CD4-positive, alpha-beta T cell treated with Interleukin-17A for 1 hour (primary cell): ENCODE measurements at regions not wholly inside any gene's neighbourhood (a gene's known extent, or its start where the extent isn't known, plus 50 kb on each side); places are given as distances from the start of the nearest gene placed in this dataset.
"Not testable (repeated sequence)": the region's sequence is repeated elsewhere in the genome, so short reads cannot be mapped to it uniquely, and the experiment has no call there.

ENCODE experiments used
- DNase-seq: peaks from one replicate; pipeline ENCODE4 v3.0.0-alpha.2; 2020

- DNase-seq = no peak
These were observed 158.8 kb upstream of the GADL1 start for GRCh38 chr3:31053299-31053698.

DNA sequence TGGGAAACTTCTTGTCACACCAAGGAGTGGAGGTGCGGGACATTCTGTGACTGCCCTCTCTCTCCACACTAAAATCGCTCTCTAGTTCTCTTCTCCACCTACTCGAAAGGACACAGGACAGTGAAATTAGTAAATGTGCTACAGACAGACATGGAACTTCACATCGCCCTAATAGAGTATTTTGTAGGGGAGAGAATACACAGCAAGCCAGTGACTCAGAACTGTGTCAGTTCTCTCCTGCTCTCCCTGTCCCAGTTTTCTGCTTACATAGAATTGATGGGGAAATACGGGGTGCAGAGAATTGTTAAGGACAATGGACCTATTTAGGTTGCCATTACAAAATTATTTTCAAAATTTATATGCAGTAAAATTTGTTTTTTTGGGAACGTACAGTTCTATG, 159.6 kb upstream of the GADL1 start:
- no peak for DNase-seq

DNA sequence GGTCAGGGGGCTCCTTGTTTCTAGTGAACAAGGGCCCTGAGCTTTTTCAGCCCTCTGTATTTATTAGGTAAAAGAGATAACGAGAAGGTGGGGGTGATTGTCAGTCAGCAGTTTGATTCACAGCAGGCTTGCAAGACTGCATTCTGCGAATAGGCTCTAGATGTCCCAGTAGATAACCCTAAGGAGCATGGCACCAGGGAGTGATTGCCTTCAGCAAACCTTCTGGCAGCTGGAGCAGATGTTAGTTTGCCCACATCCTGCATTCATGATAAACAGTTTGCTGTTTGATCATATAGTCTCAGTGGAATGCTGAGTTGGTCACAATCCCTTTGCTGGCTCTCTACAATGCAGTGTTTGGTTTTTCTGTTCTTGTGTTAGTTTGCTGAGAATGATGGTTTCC, 161.3 kb upstream of the GADL1 start:
- no peak for DNase-seq

DNA sequence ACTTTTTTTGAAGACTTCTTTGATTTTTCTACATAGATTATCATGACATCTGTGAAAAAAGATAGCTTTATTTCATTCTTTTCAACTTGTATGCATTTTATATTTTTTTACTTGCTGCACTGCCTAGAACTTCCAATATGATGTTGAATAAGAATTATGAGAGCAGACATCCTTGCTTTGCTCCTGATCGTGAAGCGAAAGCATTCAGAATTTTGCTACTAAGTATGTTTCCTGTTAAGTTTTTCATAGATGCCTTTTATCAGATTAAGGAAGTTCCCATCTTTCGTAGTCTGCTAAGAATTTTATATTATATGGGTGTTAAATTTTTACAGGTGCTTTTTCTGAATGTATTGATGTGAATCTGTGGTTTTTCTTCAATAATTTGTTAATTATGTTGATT, 163.4 kb upstream of the GADL1 start:
- DNase-seq = no peak

DNA sequence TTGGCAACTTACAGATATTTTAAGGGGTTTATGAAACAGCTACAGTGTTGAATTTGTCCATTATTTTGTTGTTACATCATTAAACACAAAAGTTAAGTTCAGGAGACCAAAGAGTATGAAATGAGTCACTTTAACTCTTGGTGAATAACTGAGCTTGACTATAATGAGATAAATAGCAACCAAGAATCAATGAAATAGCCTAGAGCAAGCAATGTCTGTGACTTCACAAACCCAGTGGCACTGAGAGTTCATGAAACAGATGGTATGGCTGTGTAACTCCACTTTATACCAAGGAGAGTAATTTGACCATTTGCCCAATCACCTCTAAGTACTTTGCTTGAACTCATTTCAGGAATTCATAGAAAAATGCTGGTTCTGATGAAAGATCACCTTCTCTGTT, 169.6 kb upstream of the GADL1 start:
- no peak for DNase-seq

DNA sequence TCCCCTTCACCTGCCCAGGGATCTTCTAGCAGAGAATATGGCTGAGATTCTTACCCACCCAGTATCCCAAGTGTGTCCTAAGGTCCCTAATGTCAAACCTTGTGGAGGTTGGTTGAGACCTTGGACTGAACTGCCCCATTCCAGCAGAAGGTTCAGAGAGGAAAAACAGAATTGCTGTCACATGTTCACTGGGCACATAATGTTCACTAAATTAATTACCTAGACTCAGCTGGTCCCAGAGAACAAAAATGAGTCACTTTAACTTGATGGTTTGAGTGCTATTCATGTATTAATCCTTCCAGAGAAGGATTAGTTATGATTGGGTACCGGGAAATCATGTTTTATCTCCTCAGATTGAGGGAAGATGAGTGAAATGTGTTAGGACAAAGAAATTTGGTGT, 171.3 kb upstream of the GADL1 start:
- DNase-seq = no peak

GRCh38 chr3:31067004-31067403, 172.5 kb upstream of the GADL1 start:
- no peak for DNase-seq

GRCh38 chr3:31075471-31075870, 181.0 kb upstream of the GADL1 start:
- no peak for DNase-seq

DNA sequence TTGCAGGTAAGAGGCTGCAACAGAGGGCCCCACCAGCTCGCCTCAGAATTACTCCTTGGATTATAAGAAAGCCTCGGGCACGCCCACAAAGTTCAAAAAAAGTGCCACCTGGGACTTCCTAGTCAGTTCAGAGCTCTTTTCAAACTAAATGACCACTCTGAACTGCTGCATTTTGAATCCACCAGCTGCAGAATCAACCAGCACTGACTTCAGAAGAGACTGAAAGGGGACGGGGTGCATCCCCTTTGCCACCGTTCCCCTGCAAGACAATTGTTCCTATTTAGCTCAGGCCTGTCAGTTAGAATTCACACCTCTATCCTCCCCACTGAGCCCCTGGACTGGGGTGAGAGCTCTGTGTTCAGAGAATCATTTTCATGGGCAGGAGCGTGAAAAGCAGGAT, 181.4 kb upstream of the GADL1 start:
- no peak for DNase-seq

DNA sequence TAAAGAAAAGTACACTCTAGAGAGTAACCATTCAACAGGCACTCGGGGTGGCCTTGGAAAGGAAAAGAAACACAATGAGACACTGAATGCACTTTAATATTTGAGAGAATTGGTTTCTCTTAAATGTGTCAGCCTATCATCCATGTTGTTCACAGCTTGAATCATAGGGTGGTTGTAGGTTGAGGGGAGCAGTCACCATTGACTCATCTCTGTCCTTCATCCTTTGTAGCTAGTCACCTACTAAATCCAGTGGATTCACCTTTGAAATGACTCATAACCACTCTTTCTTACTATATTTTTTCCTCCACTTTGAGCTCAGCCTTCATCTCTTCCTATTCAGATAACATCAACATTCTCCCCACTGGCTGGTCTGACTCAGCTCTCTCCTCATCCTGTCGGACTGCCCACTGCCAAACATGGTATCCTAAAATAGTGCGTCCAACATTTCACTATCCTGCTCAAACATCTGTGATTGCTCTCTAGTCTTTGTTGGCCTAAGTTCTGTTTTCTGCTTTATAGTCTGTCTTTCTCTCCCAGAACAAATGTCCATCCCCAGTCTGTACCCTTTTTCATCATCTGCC, 182.7 kb upstream of the GADL1 start:
- no peak for DNase-seq

- no peak for DNase-seq
These were observed 183.4 kb upstream of the GADL1 start for GRCh38 chr3:31077826-31078225.

DNA sequence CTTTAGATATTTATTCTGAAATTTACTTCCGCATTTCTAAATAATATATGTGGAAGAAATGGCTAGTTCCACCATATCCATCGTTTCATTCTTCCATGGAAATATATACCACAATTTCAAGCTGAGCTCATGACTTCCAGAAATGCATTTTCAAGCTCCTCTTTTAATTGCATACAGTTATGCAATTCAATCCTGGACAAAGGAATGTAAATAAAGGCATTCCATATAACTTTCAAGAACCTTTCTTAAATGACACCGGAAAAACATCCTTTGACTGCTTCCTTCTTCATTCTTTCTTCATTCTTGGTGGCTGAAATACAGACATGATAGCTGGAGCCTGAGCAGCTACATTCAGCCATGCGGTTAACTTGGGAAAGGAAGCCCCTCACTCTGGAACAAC, 185.2 kb upstream of the GADL1 start:
- DNase-seq = no peak

DNA sequence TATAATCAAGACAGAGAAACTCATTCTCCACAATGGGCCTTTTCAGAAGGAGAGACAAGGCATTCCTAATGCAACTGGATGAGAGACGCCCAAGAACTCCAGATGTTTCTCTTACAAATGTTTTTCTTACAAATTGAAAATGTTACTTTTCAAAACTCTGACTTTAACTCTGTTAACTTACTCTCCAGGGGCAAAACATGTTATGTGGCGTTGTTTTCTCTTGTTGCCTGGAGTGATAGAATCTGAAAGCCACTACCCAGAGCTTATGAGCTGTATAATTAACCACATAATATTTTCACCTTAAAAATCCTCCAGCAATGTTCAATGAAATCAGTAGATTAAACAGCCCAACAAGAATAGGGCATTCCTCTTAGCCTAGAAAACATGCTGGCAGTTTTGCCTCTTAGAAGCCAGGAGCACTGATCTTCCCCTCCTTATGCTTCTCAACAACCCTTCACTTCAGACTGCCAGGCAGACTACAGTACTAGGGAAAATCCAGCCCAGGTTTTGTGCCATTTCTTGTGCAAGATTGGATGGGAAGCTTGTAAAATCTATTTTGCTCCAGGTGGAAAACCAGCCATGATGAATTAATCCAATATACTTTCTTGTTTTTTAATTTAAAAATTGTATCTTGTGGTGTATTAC, 186.7 kb upstream of the GADL1 start:
- DNase-seq = no peak

GRCh38 chr3:31086148-31086547, 191.7 kb upstream of the GADL1 start:
- no peak for DNase-seq

- DNase-seq = no peak
These were observed 192.2 kb upstream of the GADL1 start for GRCh38 chr3:31086698-31087097.

DNA sequence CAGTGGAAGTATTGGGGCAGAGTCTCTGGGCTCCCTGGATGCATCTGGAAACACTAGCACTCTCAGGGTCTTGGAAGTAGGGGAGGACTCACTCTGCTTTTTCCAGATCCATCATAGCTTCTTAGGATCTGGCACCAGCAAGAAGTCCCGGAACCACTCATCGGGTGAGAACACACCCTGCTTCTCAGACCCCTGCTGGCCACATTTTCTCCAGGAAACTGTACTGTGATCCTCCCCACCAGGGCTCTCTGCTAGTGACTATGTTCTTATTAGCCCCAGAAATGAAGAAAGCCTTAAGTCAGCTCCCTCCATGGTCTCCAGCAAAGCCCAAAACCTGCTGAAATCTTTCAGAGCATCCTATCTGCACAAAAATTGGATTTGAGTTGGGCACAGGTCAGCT, 197.3 kb upstream of the GADL1 start:
- DNase-seq = no peak

DNA sequence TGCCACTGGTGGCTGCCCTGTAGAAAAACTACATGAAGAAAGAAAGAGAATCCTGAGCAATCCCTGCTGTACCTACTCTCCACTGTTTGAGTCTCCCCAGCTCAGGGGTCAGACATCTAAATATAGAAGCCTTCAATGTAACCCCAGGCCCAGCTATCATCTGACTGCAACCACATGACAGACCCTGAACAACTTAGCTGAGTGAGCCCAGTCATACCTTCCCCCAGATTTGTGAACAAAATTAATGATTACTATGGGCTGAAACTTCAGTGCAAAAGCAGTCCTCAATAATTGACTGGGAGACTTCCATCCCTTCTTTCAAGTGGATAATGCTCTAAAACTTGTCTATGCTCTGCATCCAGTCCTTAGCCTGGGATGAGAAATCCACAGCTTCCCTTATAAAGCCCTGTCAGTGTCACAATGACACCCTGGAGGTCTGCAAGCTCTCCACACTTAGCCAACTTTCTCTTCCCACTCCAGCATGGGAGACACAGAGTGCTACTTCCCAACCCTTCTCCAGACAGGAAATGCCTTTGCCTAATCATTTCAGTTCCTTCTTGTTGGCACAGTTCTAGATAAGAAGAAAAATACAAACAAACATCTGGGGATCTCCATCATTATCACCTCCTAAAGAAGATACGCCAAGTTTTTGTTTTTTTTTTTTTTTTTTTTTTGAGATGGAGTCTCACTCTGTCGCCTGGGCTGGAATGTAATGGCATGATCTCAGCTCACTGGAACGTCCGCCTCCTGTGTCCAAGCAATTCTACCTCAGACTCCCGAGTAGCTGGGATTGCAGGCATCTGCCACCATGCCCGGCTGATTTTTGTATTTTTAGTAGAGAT, 198.5 kb upstream of the GADL1 start:
- DNase-seq = no peak

DNA sequence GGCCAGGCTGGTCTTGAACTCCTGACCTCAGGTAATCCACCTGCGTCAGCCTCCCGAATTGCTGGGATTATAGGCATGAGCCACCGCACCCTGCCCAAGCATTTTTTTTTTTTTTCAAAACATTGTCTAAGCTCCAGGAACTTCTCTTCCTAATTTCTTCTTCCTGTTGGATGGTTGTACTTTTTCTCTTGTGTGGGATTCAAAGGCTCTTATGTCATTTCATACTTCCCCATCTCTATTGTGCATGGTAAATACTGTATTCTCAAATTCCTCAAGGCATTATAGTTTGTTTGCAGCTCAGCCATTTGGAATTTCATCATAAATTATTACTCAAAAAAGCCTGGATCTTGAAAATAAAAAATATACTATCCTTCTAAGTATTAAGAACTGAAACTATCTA, 199.1 kb upstream of the GADL1 start:
- DNase-seq = no peak

DNA sequence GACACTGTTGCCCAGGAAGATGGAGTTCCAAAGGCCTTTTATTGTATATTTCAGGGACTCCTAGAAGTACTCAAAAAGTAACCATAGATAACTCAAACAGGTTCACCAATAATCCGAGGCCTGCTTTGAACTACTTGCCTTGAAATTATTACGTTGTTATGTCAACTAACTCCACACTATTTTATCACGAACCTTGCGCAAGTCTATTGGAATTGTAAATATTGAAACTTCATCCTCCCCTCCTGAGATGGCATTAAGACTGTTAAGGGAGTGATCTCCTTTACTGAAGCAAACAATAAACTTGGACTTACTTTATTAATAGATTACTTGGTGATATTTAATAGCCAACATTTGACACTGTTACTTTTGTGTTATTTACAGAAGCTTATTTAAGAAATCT, 199.6 kb upstream of the GADL1 start:
- no peak for DNase-seq

GRCh38 chr3:31095255-31095654, 200.8 kb upstream of the GADL1 start:
- DNase-seq = no peak

GRCh38 chr3:31096661-31097395, 202.4 kb upstream of the GADL1 start:
- DNase-seq = no peak

GRCh38 chr3:31100519-31100918, 206.1 kb upstream of the GADL1 start:
- no peak for DNase-seq

DNA sequence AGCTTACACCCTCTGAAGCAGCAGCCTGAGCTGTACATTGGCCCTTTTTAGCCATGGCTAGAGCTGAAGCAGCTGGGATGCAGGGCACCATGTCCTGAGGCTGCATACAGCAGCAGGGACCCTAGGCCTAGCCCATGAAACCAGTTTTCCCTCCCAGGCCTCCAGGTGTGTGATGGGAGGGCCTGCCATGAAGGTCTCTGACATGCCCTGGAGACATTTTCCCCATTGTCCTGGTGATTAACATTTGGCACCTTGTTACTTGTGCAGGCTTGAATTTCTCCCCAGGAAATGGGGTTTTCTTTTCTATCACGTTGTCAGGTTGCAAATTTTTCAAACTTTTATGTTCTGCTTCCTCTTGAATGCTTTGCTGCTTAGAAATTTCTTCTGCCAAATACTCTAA, 206.8 kb upstream of the GADL1 start:
- DNase-seq = not testable (repeated sequence)
